ENCODE measurements at regions not wholly inside any gene's neighbourhood (a gene's known extent, or its start where the extent isn't known, plus 50 kb on each side); places are given as distances from the start of the nearest gene placed in this dataset.

- no peaks in the 10 kb centered on the region for H3K4me1 Mint-ChIP-seq (ENCODE audit: low read depth)
- Histone ChIP-seq H3K27ac (ENCODE audit: low read depth in 1 of 2, low read length in 2 of 2) (no peak overlapping the region), H3K27me3 (ENCODE audit: control insufficient read depth in 1 of 2, insufficient read depth in 2 of 2, low read length in 2 of 2) (no peaks in the 10 kb centered on the region), H3K4me3 (ENCODE audit: low read length) (no peak overlapping the region), H3K4me1 (ENCODE audit: insufficient read depth, low read length) (no peaks in the 10 kb centered on the region), H3K36me3 (ENCODE audit: insufficient read depth, low read length) (no peaks in the 10 kb centered on the region), H3K9me3 (ENCODE audit: control insufficient read depth in 1 of 2, insufficient read depth in 1 of 2, low read length in 2 of 2) (peaks cover 0 to 13% of the 10 kb centered on the region in 2 experiments)
- no peaks in the 10 kb centered on the region for H3K36me3 Mint-ChIP-seq (ENCODE audit: low read depth)
- no peak for TF ChIP-seq CTCF (IDR thresholded peaks at IDR 0.05)
- ATAC-seq (ENCODE audit: poor library complexity), result no peak
- no peaks in the 10 kb centered on the region for H3K9me3 Mint-ChIP-seq
- ChIA-PET POLR2A (no interaction called here), CTCF (no interaction called here)
- no peak for DNase-seq
- H3K27ac Mint-ChIP-seq, result no peak overlapping the region
- no peak overlapping the region for H3K4me3 Mint-ChIP-seq
- intact Hi-C loops (cut with DNase I, micrococcal nuclease), result no loop called here
- H3K27me3 Mint-ChIP-seq, result no peaks in the 10 kb centered on the region
These were observed 188.8 kb upstream of the GULP1 start for GRCh38 chr2:188102881-188103280.

GRCh38 chr2:188114014-188114413, 177.7 kb upstream of the GULP1 start:
- intact Hi-C loops (cut with DNase I, micrococcal nuclease), result no loop called here
- ChIA-PET CTCF (no interaction called here), POLR2A (no interaction called here)
- Histone ChIP-seq H3K4me3 (ENCODE audit: low read length) (no peak overlapping the region), H3K9me3 (ENCODE audit: control insufficient read depth in 1 of 2, insufficient read depth in 1 of 2, low read length in 2 of 2) (peaks cover 0 to 5% of the 10 kb centered on the region in 2 experiments), H3K27me3 (ENCODE audit: control insufficient read depth in 1 of 2, insufficient read depth in 2 of 2, low read length in 2 of 2) (no peaks in the 10 kb centered on the region), H3K27ac (ENCODE audit: low read depth in 1 of 2, low read length in 2 of 2) (no peak overlapping the region), H3K4me1 (ENCODE audit: insufficient read depth, low read length) (no peaks in the 10 kb centered on the region), H3K36me3 (ENCODE audit: insufficient read depth, low read length) (no peaks in the 10 kb centered on the region)
- H3K9me3 Mint-ChIP-seq, result no peaks in the 10 kb centered on the region
- H3K27me3 Mint-ChIP-seq, result no peaks in the 10 kb centered on the region
- DNase-seq (no peak), ATAC-seq (ENCODE audit: poor library complexity) (no peak)
- H3K4me3 Mint-ChIP-seq, result no peak overlapping the region
- no peak overlapping the region for H3K27ac Mint-ChIP-seq
- H3K36me3 Mint-ChIP-seq (ENCODE audit: low read depth), result no peaks in the 10 kb centered on the region
- no peaks in the 10 kb centered on the region for H3K4me1 Mint-ChIP-seq (ENCODE audit: low read depth)
- TF ChIP-seq CTCF (IDR thresholded peaks at IDR 0.05), result no peak

GRCh38 chr2:188117706-188118105, 174.0 kb upstream of the GULP1 start:
- POLR2A ChIA-PET, result no interaction called here

More at GRCh38 chr2:188117706-188118105, 174.0 kb upstream of the GULP1 start:
- Histone ChIP-seq H3K4me3 (ENCODE audit: low read length) (no peak overlapping the region), H3K27me3 (ENCODE audit: control insufficient read depth in 1 of 2, insufficient read depth in 2 of 2, low read length in 2 of 2) (no peaks in the 10 kb centered on the region), H3K36me3 (ENCODE audit: insufficient read depth, low read length) (no peaks in the 10 kb centered on the region), H3K27ac (ENCODE audit: low read depth in 1 of 2, low read length in 2 of 2) (no peak overlapping the region), H3K4me1 (ENCODE audit: insufficient read depth, low read length) (no peaks in the 10 kb centered on the region), H3K9me3 (ENCODE audit: control insufficient read depth in 1 of 2, insufficient read depth in 1 of 2, low read length in 2 of 2) (peaks cover 0 to 9% of the 10 kb centered on the region in 2 experiments)
- H3K27ac Mint-ChIP-seq, result no peak overlapping the region
- CTCF ChIA-PET, result no interaction called here
- no peak overlapping the region for H3K4me3 Mint-ChIP-seq
- H3K27me3 Mint-ChIP-seq, result no peaks in the 10 kb centered on the region
- ATAC-seq (ENCODE audit: poor library complexity) (no peak), DNase-seq (no peak)
- H3K9me3 Mint-ChIP-seq, result no peaks in the 10 kb centered on the region
- intact Hi-C loops (cut with DNase I, micrococcal nuclease), result no loop called here
- no peak for TF ChIP-seq CTCF (IDR thresholded peaks at IDR 0.05)
- H3K4me1 Mint-ChIP-seq (ENCODE audit: low read depth), result no peaks in the 10 kb centered on the region
- H3K36me3 Mint-ChIP-seq (ENCODE audit: low read depth), result no peaks in the 10 kb centered on the region

Data from CD4-positive, alpha-beta T cell (primary cell).